A673 (cell line): ENCODE measurements at regions not wholly inside any gene's neighbourhood (a gene's known extent, or its start where the extent isn't known, plus 50 kb on each side); places are given as distances from the start of the nearest gene placed in this dataset.
"Not testable (repeated sequence)": the region's sequence is repeated elsewhere in the genome, so short reads cannot be mapped to it uniquely, and the experiment has no call there.

Source experiments
- BruUV-seq: library from RNA; stranded (reverse); fragments of 400-500 nt; replicated peaks from 2 replicates; lab custom pipeline; 2021; lab: Mats Ljungman, UMichigan
- CTCF ChIA-PET: fragments of 300-600 bp; sonication (Branson Sonifier 250); formaldehyde crosslinking; loops from one replicate; lab custom pipeline; 2022; ENCODE audit warnings: antibody characterized with exemption; lab: Charles Lee
- POLR2A ChIA-PET: fragments of 300-600 bp; sonication (Branson Sonifier 250); formaldehyde crosslinking; loops from one replicate; lab custom pipeline; 2022; ENCODE audit warnings: antibody characterized with exemption; ENCODE audit not compliant: low non-redundant PET; lab: Charles Lee
- DNase-seq: peaks from one replicate; pipeline ENCODE4 v3.0.0-alpha.2; 2015; ENCODE audit warnings: low spot score
- H3K27ac ChIP-seq: fragments of 200-600 bp; sonication (generic); 2 replicates; pipeline ENCODE4 v1.5.1; 2016; ENCODE audit warnings: mixed run types, low read depth, mild to moderate bottlenecking, mixed read lengths, antibody characterized with exemption, low read length; ENCODE audit not compliant: poor library complexity, severe bottlenecking
- H3K27me3 ChIP-seq: fragments of 200-600 bp; sonication (generic); replicated peaks from 2 replicates; pipeline ENCODE4 v1.6.1; 2017; ENCODE audit warnings: mixed run types, low read depth, mild to moderate bottlenecking, mixed read lengths, antibody characterized with exemption, low read length; ENCODE audit not compliant: insufficient read depth, poor library complexity
- H3K36me3 ChIP-seq: fragments of 200-600 bp; sonication (generic); 2 replicates; pipeline ENCODE4 v1.6.1; 2016; ENCODE audit warnings: mixed run types, mild to moderate bottlenecking, mixed read lengths, antibody characterized with exemption, low read length; ENCODE audit not compliant: insufficient read depth, poor library complexity, severe bottlenecking
- H3K4me1 ChIP-seq: fragments of 200-600 bp; sonication (generic); 2 replicates; pipeline ENCODE4 v1.6.1; 2017; ENCODE audit warnings: mixed run types, mild to moderate bottlenecking, mixed read lengths, antibody characterized with exemption, low read length; ENCODE audit not compliant: insufficient read depth, poor library complexity, severe bottlenecking
- H3K4me3 ChIP-seq: fragments of 200-600 bp; sonication (generic); 2 replicates; pipeline ENCODE4 v1.5.1; 2016; ENCODE audit warnings: low read depth, mixed run types, mild to moderate bottlenecking, mixed read lengths, low read length; ENCODE audit not compliant: poor library complexity, severe bottlenecking
- H3K9me3 ChIP-seq: fragments of 200-600 bp; sonication (generic); 2 replicates; pipeline ENCODE4 v1.6.1; 2016; ENCODE audit warnings: mixed run types, low read depth, mild to moderate bottlenecking, mixed read lengths, antibody characterized with exemption, low read length; ENCODE audit not compliant: poor library complexity, severe bottlenecking
- CTCF ChIP-seq: fragments of 300-800, 200-600 bp; sonication (generic); conservative IDR thresholded peaks from 2 replicates; pipeline ENCODE4 v1.5.1; 2017; ENCODE audit warnings: low read depth, mild to moderate bottlenecking, antibody characterized with exemption, low read length, moderate library complexity, mixed read lengths
- EZH2 ChIP-seq: fragments of 200-600 bp; sonication (generic); IDR thresholded peaks from 2 replicates; pipeline ENCODE4 v1.6.1; 2017; ENCODE audit warnings: borderline replicate concordance, low read depth, mild to moderate bottlenecking, mixed read lengths, antibody characterized with exemption, low read length; ENCODE audit not compliant: poor library complexity, severe bottlenecking
- intact Hi-C: fragments of 100-400 bp; cut with micrococcal nuclease; formaldehyde crosslinking; loops from one replicate; pipeline ENCODE4 v1.10.0; 2022; ENCODE audit not compliant: unreplicated experiment

DNA sequence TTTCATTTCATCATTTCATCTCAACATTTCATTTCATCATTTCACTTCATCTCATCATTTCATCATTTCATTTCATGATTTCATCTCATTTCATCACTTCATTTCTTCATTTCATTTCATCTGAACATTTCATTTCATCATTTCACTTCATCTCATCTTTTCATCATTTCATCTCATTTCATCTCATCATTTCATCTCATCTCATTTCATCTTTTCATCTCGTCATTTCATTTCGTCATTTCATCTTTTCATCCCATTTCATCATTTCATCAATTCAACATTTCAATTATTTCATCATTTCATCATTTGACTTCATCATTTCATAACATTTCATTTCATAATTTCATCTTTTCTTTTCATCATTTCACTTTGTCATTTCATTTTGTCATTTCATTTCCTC lies 128.4 kb downstream of the ANKRD30BL start:
- Histone ChIP-seq H3K9me3 (no peaks in the 10 kb centered on the region), H3K27me3 (peaks cover 15% of the 10 kb centered on the region), H3K4me1 (no peaks in the 10 kb centered on the region), H3K4me3 (no peak overlapping the region), H3K36me3 (no peaks in the 10 kb centered on the region), H3K27ac (no peak overlapping the region)
- BruUV-seq, result no TSS peak
- CTCF ChIA-PET, result no interaction called here
- intact Hi-C loops, result no loop called here
- no peak for DNase-seq
- POLR2A ChIA-PET, result no interaction called here
- TF ChIP-seq EZH2, result no peak
- TF ChIP-seq CTCF, result no peak

- H3K9me3 ChIP-seq, POLR2A ChIA-PET, intact Hi-C loops, CTCF ChIA-PET, BruUV-seq, H3K27ac ChIP-seq, H3K36me3 ChIP-seq, DNase-seq, H3K4me3 ChIP-seq, H3K4me1 ChIP-seq: not testable (repeated sequence)
- peaks cover 29% of the 10 kb centered on the region for H3K27me3 ChIP-seq
Measured at GRCh38 chr2:132012046-132012445, 149.7 kb downstream of the ANKRD30BL start.

DNA sequence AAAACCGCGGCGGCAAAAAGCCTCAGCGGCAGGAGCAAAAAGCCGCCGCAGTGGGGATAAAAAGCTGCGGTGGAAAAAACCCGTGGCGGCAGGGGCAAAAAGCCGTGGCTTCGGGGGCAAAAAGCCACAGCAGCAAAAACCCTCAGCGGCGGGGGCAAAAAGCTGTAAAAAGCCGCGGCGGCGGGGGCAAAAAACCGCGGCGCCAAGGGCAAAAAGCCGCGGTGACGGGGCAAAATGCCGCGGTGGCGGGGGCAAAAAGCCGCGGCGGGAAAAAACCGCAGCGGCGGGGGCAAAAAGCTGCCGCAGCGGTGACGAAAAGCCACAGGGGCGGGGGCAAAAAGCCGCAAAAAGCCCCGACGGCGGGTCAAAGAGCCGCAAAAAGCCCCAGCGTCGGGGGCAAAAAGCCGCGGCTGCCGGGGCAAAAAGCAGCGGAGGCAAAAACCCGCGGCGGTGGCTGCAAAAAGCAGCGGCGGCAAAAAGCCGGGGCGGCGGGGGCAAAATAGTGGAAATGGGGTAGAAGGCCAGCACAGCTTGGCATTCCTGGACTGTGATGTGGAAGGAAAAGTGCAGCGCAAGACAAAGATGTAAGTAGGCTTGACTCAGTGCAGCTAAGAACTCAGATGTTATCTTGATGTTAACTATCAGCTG lies 151.8 kb downstream of the ANKRD30BL start:
- POLR2A ChIA-PET, result no interaction called here
- no TSS peak for BruUV-seq
- no peak for DNase-seq
- peak; percentile 100 for TF ChIP-seq EZH2
- no peak for TF ChIP-seq CTCF
- intact Hi-C loops, result no loop called here
- H3K27ac ChIP-seq, result no peak overlapping the region
- no peak overlapping the region for H3K4me3 ChIP-seq
- no peaks in the 10 kb centered on the region for H3K36me3 ChIP-seq
- peaks cover 29% of the 10 kb centered on the region for H3K27me3 ChIP-seq
- H3K4me1 ChIP-seq, result no peaks in the 10 kb centered on the region
- no peaks in the 10 kb centered on the region for H3K9me3 ChIP-seq
- CTCF ChIA-PET, result no interaction called here

GRCh38 chr2:132009177-132009873 lies 152.4 kb downstream of the ANKRD30BL start:
- H3K9me3 ChIP-seq, result no peaks in the 10 kb centered on the region
- ChIA-PET CTCF (no interaction called here), POLR2A (no interaction called here)
- no peaks in the 10 kb centered on the region for H3K36me3 ChIP-seq
- no peaks in the 10 kb centered on the region for H3K4me1 ChIP-seq
- no TSS peak for BruUV-seq
- H3K27me3 ChIP-seq, result peaks cover 32% of the 10 kb centered on the region
- TF ChIP-seq CTCF (no peak), EZH2 (no peak)
- DNase-seq, result no peak
- no peak overlapping the region for H3K27ac ChIP-seq
- H3K4me3 ChIP-seq, result no peak overlapping the region
- intact Hi-C loops, result no loop called here

GRCh38 chr2:131990751-131991150 lies 171.0 kb downstream of the ANKRD30BL start:
- DNase-seq, intact Hi-C loops, H3K36me3 ChIP-seq, POLR2A ChIA-PET, H3K27me3 ChIP-seq, H3K4me3 ChIP-seq, CTCF ChIA-PET, H3K4me1 ChIP-seq, H3K27ac ChIP-seq, BruUV-seq, H3K9me3 ChIP-seq: not testable (repeated sequence)
